CD4-positive, alpha-beta T cell treated with Interleukin-21 for 1 hour (primary cell): ENCODE measurements at regions not wholly inside any gene's neighbourhood (a gene's known extent, or its start where the extent isn't known, plus 50 kb on each side); places are given as distances from the start of the nearest gene placed in this dataset.
"Not testable (repeated sequence)": the region's sequence is repeated elsewhere in the genome, so short reads cannot be mapped to it uniquely, and the experiment has no call there.

Experiments used
- DNase-seq: peaks from one replicate; pipeline ENCODE4 v3.0.0-alpha.2; 2020

GRCh38 chr1:234858722-234859121 is 248.7 kb upstream of the IRF2BP2 start:
- no peak for DNase-seq

- no peak for DNase-seq
Observed at GRCh38 chr1:234856845-234857245, 246.9 kb upstream of the IRF2BP2 start.

- DNase-seq, result no peak
Observed at GRCh38 chr1:234855851-234856250, 245.9 kb upstream of the IRF2BP2 start.

GRCh38 chr1:234854645-234855039 is 244.7 kb upstream of the IRF2BP2 start:
- DNase-seq, result no peak

GRCh38 chr1:234853906-234854644 is 244.1 kb upstream of the IRF2BP2 start:
- DNase-seq, result no peak

GRCh38 chr1:234852659-234853058 is 242.7 kb upstream of the IRF2BP2 start:
- no peak for DNase-seq

GRCh38 chr1:234851450-234852438 is 241.8 kb upstream of the IRF2BP2 start:
- no peak for DNase-seq

GRCh38 chr1:234849832-234850231 is 239.9 kb upstream of the IRF2BP2 start:
- DNase-seq, result no peak

- DNase-seq, result no peak
Observed at GRCh38 chr1:234848972-234849649, 239.1 kb upstream of the IRF2BP2 start.

- not testable (repeated sequence) for DNase-seq
Observed at GRCh38 chr1:234846813-234847212, 236.8 kb upstream of the IRF2BP2 start.

GRCh38 chr1:234845836-234846235 is 235.9 kb upstream of the IRF2BP2 start:
- DNase-seq, result peak; percentile 14

- peak; percentile 75 for DNase-seq
Observed at GRCh38 chr1:234845097-234845660, 235.2 kb upstream of the IRF2BP2 start.

- peak; percentile 44 for DNase-seq
Observed at GRCh38 chr1:234844479-234845031, 234.6 kb upstream of the IRF2BP2 start.

- no peak for DNase-seq
Observed at GRCh38 chr1:234843946-234844345, 234.0 kb upstream of the IRF2BP2 start.

- peak; percentile 52 for DNase-seq
Observed at GRCh38 chr1:234842726-234843641, 233.0 kb upstream of the IRF2BP2 start.

- peak; percentile 34 for DNase-seq
Observed at GRCh38 chr1:234841710-234842231, 231.8 kb upstream of the IRF2BP2 start.

- no peak for DNase-seq
Observed at GRCh38 chr1:234841281-234841680, 231.3 kb upstream of the IRF2BP2 start.

- no peak for DNase-seq
Observed at GRCh38 chr1:234840843-234841242, 230.9 kb upstream of the IRF2BP2 start.

GRCh38 chr1:234840253-234840652 is 230.3 kb upstream of the IRF2BP2 start:
- no peak for DNase-seq

GRCh38 chr1:234839663-234840062 is 229.7 kb upstream of the IRF2BP2 start:
- DNase-seq, result no peak

- DNase-seq, result no peak
Observed at GRCh38 chr1:234838820-234839219, 228.8 kb upstream of the IRF2BP2 start.
